Tibial nerve (tissue), 4 donors: ENCODE measurements at regions not wholly inside any gene's neighbourhood (a gene's known extent, or its start where the extent isn't known, plus 50 kb on each side); places are given as distances from the start of the nearest gene placed in this dataset.

Source experiments
- DNase-seq, 2 donors: peaks; one replicate each; pipeline ENCODE4 v3.0.0-alpha.2; 2019; ENCODE audit warnings: low spot score in 2 of 2
- H3K27ac ChIP-seq, 4 donors: fragments of 200-600 bp; sonication (generic) in 3 of 4; one replicate each; pipeline ENCODE4 v1.5.1; 2017 to 2019; ENCODE audit warnings: mild to moderate bottlenecking in 1 of 4
- H3K27me3 ChIP-seq, 2 donors: fragments of 200-600 bp; sonication (generic) in 1 of 2; one replicate each; pipeline versions ENCODE4 v1.5.1 to v1.6.0; 2017 to 2019
- H3K36me3 ChIP-seq, 3 donors: fragments of 200-600 bp; sonication (generic); one replicate each; pipeline ENCODE4 v1.5.1; 2018 to 2019
- H3K4me1 ChIP-seq, 4 donors: fragments of 200-600 bp; sonication (generic) in 3 of 4; one replicate each; pipeline ENCODE4 v1.5.1; 2017 to 2019
- H3K4me3 ChIP-seq, 4 donors: fragments of 200-600 bp; sonication (generic) in 3 of 4; one replicate each; pipeline ENCODE4 v1.5.1; 2017 to 2019; ENCODE audit warnings: mild to moderate bottlenecking in 1 of 4, moderate library complexity in 1 of 4
- H3K9me3 ChIP-seq, 4 donors: fragments of 200-600 bp; sonication (generic) in 3 of 4; one replicate each; pipeline ENCODE4 v1.5.1; 2017 to 2019
- CTCF ChIP-seq, 5 experiments: fragments of 200-600 bp in 3 of 5; fragments of 450-650 bp in 2 of 5; sonication (generic) in 3 of 5; IDR thresholded peaks; one replicate each; pipeline ENCODE4 v1.5.1; 2016 to 2019; ENCODE audit warnings: antibody characterized with exemption in 5 of 5, mild to moderate bottlenecking in 3 of 5, moderate library complexity in 2 of 5
- EP300 ChIP-seq, 2 donors: sonication (generic); formaldehyde crosslinking; IDR thresholded peaks; one replicate each; pipeline ENCODE4 v1.6.1; 2017; ENCODE audit warnings: antibody characterized with exemption in 2 of 2, mild to moderate bottlenecking in 1 of 2
- POLR2A ChIP-seq, 2 donors: fragments of 450-650 bp; IDR thresholded peaks; one replicate each; pipeline ENCODE4 v1.6.1; 2017; ENCODE audit warnings: antibody characterized with exemption in 2 of 2, mild to moderate bottlenecking in 2 of 2, moderate library complexity in 2 of 2
- WGBS, 2 donors: methylation state at CpG; one replicate each; pipeline ENCODE4 v1.1.5; 2018; 5-methylcytosine and 5-hydroxymethylcytosine counted together

GRCh38 chr7:155961241-155962190, 149.3 kb upstream of the SHH start:
- 41 to 54% methylated on average over 23 to 25 of the region's 25 CpGs for WGBS, 2 donors
- DNase-seq, result no peak
- Histone ChIP-seq H3K36me3 (no peaks in the 10 kb centered on the region), H3K4me1 (no peaks in the 10 kb centered on the region), H3K9me3 (peaks cover 0 to 4% (median 0%) of the 10 kb centered on the region in 4 donors), H3K27me3 (no peaks in the 10 kb centered on the region), H3K4me3 (peak overlapping the region in 2 of 4 donors; percentile 20 to 27), H3K27ac (peak overlapping the region in 3 of 4 donors; percentile 53 to 60 (median 57))
- TF ChIP-seq CTCF (IDR thresholded peaks at IDR 0.05), result no peak
- no peak for TF ChIP-seq EP300 (IDR thresholded peaks at IDR 0.05)
- TF ChIP-seq POLR2A (IDR thresholded peaks at IDR 0.05), result no peak

- Histone ChIP-seq H3K9me3 (peaks cover 0 to under 1% (median 0%) of the 10 kb centered on the region in 4 donors), H3K27ac (no peak overlapping the region), H3K27me3 (no peaks in the 10 kb centered on the region), H3K4me3 (no peak overlapping the region), H3K36me3 (no peaks in the 10 kb centered on the region), H3K4me1 (no peaks in the 10 kb centered on the region)
- no peak for TF ChIP-seq POLR2A (IDR thresholded peaks at IDR 0.05)
- no peak for TF ChIP-seq EP300 (IDR thresholded peaks at IDR 0.05)
- no peak for DNase-seq
- WGBS, 2 donors, result 82 to 91% methylated on average over 12 to 13 of the region's 13 CpGs
Measured at GRCh38 chr7:155959894-155960293, 147.6 kb upstream of the SHH start.

- no peak for TF ChIP-seq EP300 (IDR thresholded peaks at IDR 0.05)
- TF ChIP-seq POLR2A (IDR thresholded peaks at IDR 0.05), result no peak
- no peak for TF ChIP-seq CTCF (IDR thresholded peaks at IDR 0.05)
- 81 to 92% methylated on average over 11 to 12 of the region's 12 CpGs for WGBS, 2 donors
- H3K4me3 ChIP-seq, result no peak overlapping the region
- no peaks in the 10 kb centered on the region for H3K9me3 ChIP-seq
- no peak overlapping the region for H3K27ac ChIP-seq
- no peaks in the 10 kb centered on the region for H3K36me3 ChIP-seq
- no peak for DNase-seq
- H3K4me1 ChIP-seq, result no peaks in the 10 kb centered on the region
- H3K27me3 ChIP-seq, result no peaks in the 10 kb centered on the region
Measured at GRCh38 chr7:155956977-155957376, 144.7 kb upstream of the SHH start.

GRCh38 chr7:155955367-155955635, 143.0 kb upstream of the SHH start:
- no peaks in the 10 kb centered on the region for H3K36me3 ChIP-seq
- H3K4me3 ChIP-seq, result no peak overlapping the region
- H3K27me3 ChIP-seq, result no peaks in the 10 kb centered on the region
- H3K9me3 ChIP-seq, result no peaks in the 10 kb centered on the region
- no peak for TF ChIP-seq POLR2A (IDR thresholded peaks at IDR 0.05)
- TF ChIP-seq CTCF (IDR thresholded peaks at IDR 0.05), result no peak
- no peak for TF ChIP-seq EP300 (IDR thresholded peaks at IDR 0.05)
- H3K27ac ChIP-seq, result no peak overlapping the region
- DNase-seq, result no peak
- no peaks in the 10 kb centered on the region for H3K4me1 ChIP-seq
- 84 to 85% methylated on average over 9 of the region's 9 CpGs for WGBS, 2 donors

GRCh38 chr7:155954550-155955366, 142.5 kb upstream of the SHH start:
- no peak overlapping the region for H3K4me3 ChIP-seq
- DNase-seq, result no peak
- 85 to 88% methylated on average over 22 of the region's 22 CpGs for WGBS, 2 donors

More at GRCh38 chr7:155954550-155955366, 142.5 kb upstream of the SHH start:
- H3K27ac ChIP-seq, result no peak overlapping the region
- no peaks in the 10 kb centered on the region for H3K27me3 ChIP-seq
- H3K4me1 ChIP-seq, result no peaks in the 10 kb centered on the region
- TF ChIP-seq EP300 (IDR thresholded peaks at IDR 0.05), result no peak
- TF ChIP-seq POLR2A (IDR thresholded peaks at IDR 0.05), result no peak
- no peak for TF ChIP-seq CTCF (IDR thresholded peaks at IDR 0.05)
- H3K9me3 ChIP-seq, result no peaks in the 10 kb centered on the region
- no peaks in the 10 kb centered on the region for H3K36me3 ChIP-seq
